ENCODE measurements at regions not wholly inside any gene's neighbourhood (a gene's known extent, or its start where the extent isn't known, plus 50 kb on each side); places are given as distances from the start of the nearest gene placed in this dataset.
"Not testable (repeated sequence)": the region's sequence is repeated elsewhere in the genome, so short reads cannot be mapped to it uniquely, and the experiment has no call there.

- BruUV-seq (replicated peaks): no TSS peak
- Histone ChIP-seq H4K20me1 (ENCODE audit: insufficient read depth) (no peaks in the 10 kb centered on the region), H3K36me3 (ENCODE audit: low read depth) (no peaks in the 10 kb centered on the region), H3K9me3 (ENCODE audit: insufficient read depth, low read depth) (no peaks in the 10 kb centered on the region), H3K4me1 (replicated peaks; ENCODE audit: insufficient read depth) (no peaks in the 10 kb centered on the region), H2AFZ (peak overlapping the region; percentile 47; the same call in 1 of the 2 replicates), H3K27ac (no peak overlapping the region), H3F3A (ENCODE audit: insufficient read depth, low read depth) (no peaks in the 10 kb centered on the region), H3K4me2 (no peak overlapping the region), H3K79me2 (ENCODE audit: low read depth) (no peaks in the 10 kb centered on the region), H3K4me3 (no peak overlapping the region), H3K27me3 (ENCODE audit: insufficient read depth, low read depth) (no peaks in the 10 kb centered on the region), H3K9me2 (ENCODE audit: insufficient read depth) (no peaks in the 10 kb centered on the region)
- no peak for DNase-seq
- TF ChIP-seq, protein P1, sequence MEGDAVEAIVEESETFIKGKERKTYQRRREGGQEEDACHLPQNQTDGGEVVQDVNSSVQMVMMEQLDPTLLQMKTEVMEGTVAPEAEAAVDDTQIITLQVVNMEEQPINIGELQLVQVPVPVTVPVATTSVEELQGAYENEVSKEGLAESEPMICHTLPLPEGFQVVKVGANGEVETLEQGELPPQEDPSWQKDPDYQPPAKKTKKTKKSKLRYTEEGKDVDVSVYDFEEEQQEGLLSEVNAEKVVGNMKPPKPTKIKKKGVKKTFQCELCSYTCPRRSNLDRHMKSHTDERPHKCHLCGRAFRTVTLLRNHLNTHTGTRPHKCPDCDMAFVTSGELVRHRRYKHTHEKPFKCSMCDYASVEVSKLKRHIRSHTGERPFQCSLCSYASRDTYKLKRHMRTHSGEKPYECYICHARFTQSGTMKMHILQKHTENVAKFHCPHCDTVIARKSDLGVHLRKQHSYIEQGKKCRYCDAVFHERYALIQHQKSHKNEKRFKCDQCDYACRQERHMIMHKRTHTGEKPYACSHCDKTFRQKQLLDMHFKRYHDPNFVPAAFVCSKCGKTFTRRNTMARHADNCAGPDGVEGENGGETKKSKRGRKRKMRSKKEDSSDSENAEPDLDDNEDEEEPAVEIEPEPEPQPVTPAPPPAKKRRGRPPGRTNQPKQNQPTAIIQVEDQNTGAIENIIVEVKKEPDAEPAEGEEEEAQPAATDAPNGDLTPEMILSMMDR (conservative IDR thresholded peaks at IDR 0.05): no peak; the same call in 1 of the 2 replicates
- no peak for TF ChIP-seq EZH2 (IDR thresholded peaks at IDR 0.05; ENCODE audit: low read depth)
- ChIA-PET POLR2A (ENCODE audit: unreplicated experiment) (no interaction called here), CTCF (no interaction called here)
- intact Hi-C loops (cut with micrococcal nuclease; ENCODE audit: unreplicated experiment): no loop called here
These were observed 1602.4 kb downstream of the STIM2 start for GRCh38 chr4:28462766-28463700.

DNA sequence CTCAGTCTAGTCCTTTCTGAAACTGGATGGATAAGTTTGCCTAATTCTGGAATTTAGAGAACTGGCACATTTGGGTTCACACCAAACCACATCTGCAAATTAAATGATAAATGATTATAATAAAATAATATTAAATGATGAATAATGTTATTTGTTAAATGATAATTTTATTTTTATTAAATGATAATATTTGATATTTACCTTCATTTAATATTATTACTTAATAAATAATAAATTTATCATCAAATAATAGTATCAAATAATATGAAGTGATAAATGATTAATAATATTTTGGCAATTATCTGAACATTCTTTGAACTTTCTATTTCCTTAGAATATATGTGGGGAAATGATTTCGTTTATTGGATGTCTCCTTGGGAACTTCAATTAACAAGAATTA is 1604.2 kb downstream of the STIM2 start:
- Histone ChIP-seq H3K4me2 (no peak overlapping the region), H3K4me3 (no peak overlapping the region)
- BruUV-seq (replicated peaks): no TSS peak

DNA sequence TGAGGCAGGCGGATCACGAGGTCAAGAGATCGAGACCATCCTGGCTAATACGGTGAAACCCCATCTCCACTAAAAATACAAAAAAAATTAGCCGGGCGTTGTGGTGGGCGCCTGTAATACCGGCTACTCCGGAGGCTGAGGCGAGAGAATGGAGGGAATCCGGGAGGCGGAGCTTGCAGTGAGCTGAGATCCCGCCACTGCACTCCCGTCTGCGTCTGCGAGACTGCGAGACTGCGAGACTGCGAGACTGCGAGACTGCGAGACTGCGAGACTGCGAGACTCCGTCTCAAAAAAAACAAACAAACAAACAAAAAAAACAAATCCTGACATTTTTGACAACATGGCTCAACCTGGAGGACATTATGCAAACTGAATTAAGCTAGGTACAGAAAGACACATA is 1606.2 kb downstream of the STIM2 start:
- H3K4me1 ChIP-seq (replicated peaks; ENCODE audit: insufficient read depth); H4K20me1 ChIP-seq (ENCODE audit: insufficient read depth); H3K36me3 ChIP-seq (ENCODE audit: low read depth); H3K9me3 ChIP-seq (ENCODE audit: insufficient read depth, low read depth); H3K27me3 ChIP-seq (ENCODE audit: insufficient read depth, low read depth); intact Hi-C loops (cut with micrococcal nuclease; ENCODE audit: unreplicated experiment); CTCF ChIA-PET; H3K27ac ChIP-seq; POLR2A ChIA-PET (ENCODE audit: unreplicated experiment); DNase-seq; H3K4me3 ChIP-seq; H2AFZ ChIP-seq; H3K9me2 ChIP-seq (ENCODE audit: insufficient read depth); BruUV-seq (replicated peaks); H3F3A ChIP-seq (ENCODE audit: insufficient read depth, low read depth); H3K79me2 ChIP-seq (ENCODE audit: low read depth): not testable (repeated sequence)
- H3K4me2 ChIP-seq: 0 out of 2 replicates have a peak overlapping the region, but pooled peaks have one; percentile 26

More for the DNA sequence above, 1604.2 kb downstream of the STIM2 start:
- intact Hi-C loops (cut with micrococcal nuclease; ENCODE audit: unreplicated experiment): no loop called here
- Histone ChIP-seq H3K4me1 (replicated peaks; ENCODE audit: insufficient read depth) (no peaks in the 10 kb centered on the region), H3K36me3 (ENCODE audit: low read depth) (no peaks in the 10 kb centered on the region), H2AFZ (no peak overlapping the region), H4K20me1 (ENCODE audit: insufficient read depth) (no peaks in the 10 kb centered on the region), H3K9me3 (ENCODE audit: insufficient read depth, low read depth) (no peaks in the 10 kb centered on the region), H3K27me3 (ENCODE audit: insufficient read depth, low read depth) (no peaks in the 10 kb centered on the region), H3K27ac (no peak overlapping the region), H3F3A (ENCODE audit: insufficient read depth, low read depth) (no peaks in the 10 kb centered on the region), H3K79me2 (ENCODE audit: low read depth) (no peaks in the 10 kb centered on the region), H3K9me2 (ENCODE audit: insufficient read depth) (no peaks in the 10 kb centered on the region)
- POLR2A ChIA-PET (ENCODE audit: unreplicated experiment): no interaction called here
- DNase-seq: no peak
- no peak for TF ChIP-seq EZH2 (IDR thresholded peaks at IDR 0.05; ENCODE audit: low read depth)
- TF ChIP-seq, protein P1 (conservative IDR thresholded peaks at IDR 0.05): no peak
- CTCF ChIA-PET: no interaction called here
